GM21360 (cell line): ENCODE measurements at regions not wholly inside any gene's neighbourhood (a gene's known extent, or its start where the extent isn't known, plus 50 kb on each side); places are given as distances from the start of the nearest gene placed in this dataset.

Experiments used
- ATAC-seq: cut with Tn5 transposase; IDR thresholded peaks from one replicate; pipeline ENCODE4 v1.9.1; 2021; ENCODE audit warnings: mild to moderate bottlenecking, moderate library complexity; ENCODE audit not compliant: unreplicated experiment

GRCh38 chr3:59547874-59548273 is 498.0 kb upstream of the CFAP20DC start:
- ATAC-seq, result no peak

GRCh38 chr3:59546522-59546921 is 496.7 kb upstream of the CFAP20DC start:
- ATAC-seq, result no peak

- ATAC-seq, result no peak
These were observed 495.5 kb upstream of the CFAP20DC start for GRCh38 chr3:59545374-59545773.

GRCh38 chr3:59542276-59542675 is 492.5 kb upstream of the CFAP20DC start:
- ATAC-seq, result no peak

DNA sequence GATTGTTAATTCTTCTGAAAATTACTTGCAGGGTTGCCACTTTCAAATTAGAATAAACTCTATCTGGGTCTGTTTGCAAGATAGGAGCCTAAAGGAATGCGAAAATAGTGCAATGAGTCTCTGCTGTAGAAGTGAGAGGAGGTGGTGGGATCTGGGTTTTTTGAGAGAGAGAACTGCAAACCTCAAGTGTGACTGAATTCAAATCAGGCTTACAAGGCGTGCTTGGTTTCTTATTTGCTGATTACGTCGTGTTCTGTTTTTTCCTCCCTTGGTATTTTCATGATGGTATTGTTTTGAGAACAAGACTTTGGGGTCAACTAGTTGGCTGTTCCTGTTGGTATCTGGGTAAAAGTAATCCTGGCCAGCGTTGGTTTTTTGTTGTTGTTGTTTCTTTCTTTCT is 490.9 kb upstream of the CFAP20DC start:
- peak; percentile 66 for ATAC-seq

DNA sequence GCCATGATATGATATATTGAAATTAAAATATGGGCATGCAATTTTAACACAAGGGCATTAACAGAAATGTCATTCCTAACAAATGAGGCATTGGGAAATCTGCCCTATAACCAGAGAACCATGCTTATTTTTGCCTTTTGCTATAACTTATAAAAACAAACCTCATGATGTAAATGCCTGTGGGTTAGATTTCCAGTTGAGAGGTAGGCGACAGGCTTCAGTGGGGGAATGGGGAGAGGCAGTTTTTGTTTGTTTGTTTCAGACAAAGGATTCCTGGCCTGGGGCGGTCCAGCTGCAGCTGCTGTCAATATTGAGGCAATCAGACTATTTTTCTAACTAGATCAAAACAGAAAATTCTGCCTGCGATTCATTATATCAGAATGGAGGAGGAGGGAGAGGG is 490.4 kb upstream of the CFAP20DC start:
- ATAC-seq, result no peak

GRCh38 chr3:59538753-59539432 is 489.1 kb upstream of the CFAP20DC start:
- ATAC-seq, result no peak

DNA sequence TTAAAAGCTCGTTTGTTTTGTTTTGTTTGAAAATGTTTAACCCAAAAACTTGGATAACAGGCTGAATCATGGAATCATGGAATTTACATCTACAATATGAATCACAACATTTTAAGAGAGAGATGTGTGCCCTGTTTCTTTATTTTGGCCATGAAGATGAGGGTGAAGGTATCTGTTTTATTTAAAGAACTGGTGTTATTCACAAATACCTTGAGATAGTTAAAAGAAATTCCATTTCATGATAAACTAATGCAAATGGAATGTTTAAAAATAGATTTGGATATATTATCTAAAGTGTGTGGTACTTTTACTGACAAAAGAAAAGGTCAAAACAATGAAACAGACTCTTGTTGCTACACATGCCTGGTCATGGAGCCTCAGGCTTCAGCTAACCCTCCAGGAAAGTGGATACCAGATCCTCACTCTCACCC is 486.0 kb upstream of the CFAP20DC start:
- ATAC-seq, result no peak

DNA sequence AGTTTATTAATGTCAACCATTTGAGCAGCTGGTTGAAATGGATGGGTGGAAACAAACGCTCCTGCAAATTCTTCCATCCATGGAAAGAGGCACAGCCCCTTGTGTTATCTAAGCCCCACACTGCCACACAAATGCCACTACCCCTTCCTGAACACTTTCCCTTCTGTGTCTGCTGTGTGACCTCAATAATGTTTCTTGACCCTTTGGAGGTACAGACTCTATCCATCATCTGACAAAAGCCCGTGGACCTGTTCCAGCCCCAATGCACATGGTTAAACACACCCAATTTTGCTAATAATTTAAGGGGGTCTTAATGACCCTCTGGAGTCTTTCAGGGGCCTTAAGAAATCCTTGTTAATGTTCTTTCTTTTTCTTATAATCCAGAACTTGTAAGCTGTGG is 482.2 kb upstream of the CFAP20DC start:
- ATAC-seq, result no peak

GRCh38 chr3:59531066-59531745 is 481.4 kb upstream of the CFAP20DC start:
- ATAC-seq, result no peak

- ATAC-seq, result no peak
These were observed 478.4 kb upstream of the CFAP20DC start for GRCh38 chr3:59528251-59528650.

- ATAC-seq, result no peak
These were observed 477.7 kb upstream of the CFAP20DC start for GRCh38 chr3:59527493-59527892.

DNA sequence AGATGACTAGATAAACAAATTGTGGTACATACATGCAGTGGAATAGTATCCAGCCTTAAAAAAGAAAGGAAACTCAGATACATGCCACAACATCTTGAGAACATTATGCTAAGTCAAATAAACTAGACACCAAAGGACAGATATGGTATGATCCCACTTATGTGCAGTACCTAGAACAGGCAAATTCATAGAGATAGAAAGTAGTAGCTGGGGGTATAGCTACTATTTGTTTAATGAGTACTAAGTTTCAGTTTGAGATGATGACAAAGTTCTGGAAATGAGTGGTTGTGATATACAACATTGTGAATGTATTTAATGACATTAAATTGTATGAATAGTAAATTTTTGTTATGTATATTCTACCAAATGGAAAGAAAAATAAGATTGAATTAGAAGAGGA is 477.2 kb upstream of the CFAP20DC start:
- ATAC-seq, result no peak

- ATAC-seq, result no peak
These were observed 472.7 kb upstream of the CFAP20DC start for GRCh38 chr3:59522550-59522949.

GRCh38 chr3:59519094-59519493 is 469.3 kb upstream of the CFAP20DC start:
- ATAC-seq, result no peak

DNA sequence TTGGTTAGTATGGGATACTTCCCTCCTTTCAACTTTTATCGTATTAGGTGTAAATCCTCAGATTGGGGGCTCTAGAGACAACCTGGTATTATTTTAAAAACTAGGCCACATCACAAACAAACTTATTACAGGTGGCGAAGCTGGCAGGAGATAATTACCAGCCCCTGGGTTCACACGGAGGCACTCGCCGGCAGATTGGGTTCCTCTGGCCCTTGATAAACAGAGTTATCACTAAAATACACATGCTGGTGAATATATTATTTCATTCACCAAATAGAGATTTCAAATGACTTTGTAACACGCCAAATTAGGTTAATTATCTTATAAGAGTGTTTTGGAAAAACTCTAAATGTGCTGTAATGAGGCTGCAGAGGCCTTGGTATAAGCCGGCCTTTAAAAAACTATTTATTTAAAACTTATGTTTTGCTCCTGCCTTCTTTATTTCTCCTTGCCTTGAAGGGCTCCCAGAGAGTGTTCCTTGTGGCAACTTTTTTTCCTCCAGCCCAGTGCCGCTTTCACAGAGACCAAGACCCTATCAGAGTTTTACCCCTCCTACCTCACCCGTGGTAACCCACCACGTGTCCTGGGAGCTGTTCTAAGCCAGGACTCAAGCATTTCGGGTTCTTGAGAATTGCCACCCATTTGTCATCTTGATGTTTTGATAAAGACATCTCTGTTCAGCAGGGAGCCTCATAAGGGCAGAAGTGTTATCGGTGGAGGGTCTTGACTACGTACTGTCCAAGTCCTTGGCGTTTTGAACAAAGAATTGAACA is 468.6 kb upstream of the CFAP20DC start:
- no peak for ATAC-seq

DNA sequence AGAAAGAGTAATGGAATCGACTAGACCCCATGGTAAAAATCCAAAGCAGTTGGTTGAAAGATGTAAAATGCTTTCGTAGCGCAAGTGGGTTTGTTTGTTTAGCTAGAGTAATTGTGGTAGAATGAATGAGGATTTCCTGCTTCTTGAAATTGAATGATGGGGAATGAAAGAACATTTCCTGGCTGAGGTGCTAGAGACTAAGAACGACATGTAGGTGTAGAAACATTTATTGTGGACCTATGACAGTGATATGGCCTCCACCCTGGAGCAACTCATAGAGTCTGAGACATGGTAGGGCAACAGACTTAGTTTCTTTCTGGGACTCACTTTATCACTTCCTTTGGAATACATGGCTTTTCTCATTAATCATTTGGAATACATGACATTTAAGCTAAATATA is 467.6 kb upstream of the CFAP20DC start:
- ATAC-seq, result no peak

- no peak for ATAC-seq
These were observed 466.1 kb upstream of the CFAP20DC start for GRCh38 chr3:59515966-59516365.

GRCh38 chr3:59514865-59515482 is 465.1 kb upstream of the CFAP20DC start:
- ATAC-seq, result no peak

- ATAC-seq, result no peak
These were observed 463.7 kb upstream of the CFAP20DC start for GRCh38 chr3:59513570-59513969.

DNA sequence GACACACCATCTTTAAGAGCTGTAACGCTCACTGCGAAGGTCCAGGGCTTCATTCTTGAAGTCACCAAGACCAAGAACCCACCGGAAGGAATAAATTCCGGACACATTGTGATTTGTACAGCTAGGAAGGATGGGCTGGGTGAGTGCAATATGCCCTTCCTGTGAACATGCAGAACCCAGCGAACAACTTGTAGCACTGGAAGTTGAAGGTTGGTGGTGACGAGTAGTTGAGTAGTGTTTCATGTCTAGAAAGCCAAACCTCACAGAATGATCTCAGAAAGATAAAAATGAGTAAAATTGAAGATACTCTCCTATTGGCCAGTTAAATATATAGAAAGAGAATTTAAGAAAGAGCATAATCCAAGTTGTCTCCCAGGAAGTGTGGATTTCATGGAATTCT is 462.2 kb upstream of the CFAP20DC start:
- ATAC-seq, result no peak
